Osteocyte (in vitro differentiated cells): ENCODE measurements at regions not wholly inside any gene's neighbourhood (a gene's known extent, or its start where the extent isn't known, plus 50 kb on each side); places are given as distances from the start of the nearest gene placed in this dataset.

ENCODE experiments used
- DNase-seq: peaks from one replicate; pipeline ENCODE4 v3.0.0; 2021; ENCODE audit warnings: mixed read lengths; ENCODE audit not compliant: unreplicated experiment; ENCODE audit errors: extremely low spot score
- H3K27ac Mint-ChIP-seq: one replicate; pipeline ENCODE4 v1.8.0; 2021; ENCODE audit warnings: mild to moderate bottlenecking, mixed read lengths; ENCODE audit not compliant: unreplicated experiment
- H3K27me3 Mint-ChIP-seq: one replicate; pipeline ENCODE4 v1.8.0; 2021; ENCODE audit warnings: mixed read lengths; ENCODE audit not compliant: unreplicated experiment
- H3K36me3 Mint-ChIP-seq: one replicate; pipeline ENCODE4 v1.8.0; 2021; ENCODE audit warnings: mixed read lengths; ENCODE audit not compliant: unreplicated experiment
- H3K4me1 Mint-ChIP-seq: one replicate; pipeline ENCODE4 v1.8.0; 2021; ENCODE audit warnings: mixed read lengths; ENCODE audit not compliant: unreplicated experiment
- H3K4me3 Mint-ChIP-seq: one replicate; pipeline ENCODE4 v1.8.0; 2021; ENCODE audit warnings: mild to moderate bottlenecking, moderate library complexity, mixed read lengths; ENCODE audit not compliant: unreplicated experiment
- H3K9me3 Mint-ChIP-seq: one replicate; pipeline ENCODE4 v1.8.0; 2021; ENCODE audit warnings: mixed read lengths; ENCODE audit not compliant: unreplicated experiment
- CTCF ChIP-seq: fragments of 200-600 bp; sonication (generic); IDR thresholded peaks from 2 replicates; pipeline ENCODE4 v1.5.0; 2021; ENCODE audit warnings: antibody characterized with exemption, mild to moderate bottlenecking, moderate library complexity

- no peak overlapping the region for H3K4me3 Mint-ChIP-seq
- no peak for TF ChIP-seq CTCF
- DNase-seq: no peak
These were observed 227.3 kb downstream of the QDPR start for GRCh38 chr4:17284323-17285175.

GRCh38 chr4:17283832-17284231 is 228.1 kb downstream of the QDPR start:
- Mint-ChIP-seq H3K4me3 (no peak overlapping the region), H3K4me1 (no peaks in the 10 kb centered on the region), H3K27me3 (peaks cover 10% of the 10 kb centered on the region), H3K9me3 (no peaks in the 10 kb centered on the region), H3K27ac (no peak overlapping the region), H3K36me3 (no peaks in the 10 kb centered on the region)
- no peak for TF ChIP-seq CTCF
- no peak for DNase-seq

More at GRCh38 chr4:17284323-17285175, 227.3 kb downstream of the QDPR start:
- Mint-ChIP-seq H3K27ac (no peak overlapping the region), H3K4me1 (no peaks in the 10 kb centered on the region), H3K27me3 (peaks cover 5% of the 10 kb centered on the region), H3K36me3 (no peaks in the 10 kb centered on the region), H3K9me3 (no peaks in the 10 kb centered on the region)

- H3K36me3 Mint-ChIP-seq: no peaks in the 10 kb centered on the region
- TF ChIP-seq CTCF: no peak
- no peak overlapping the region for H3K4me3 Mint-ChIP-seq
- H3K27me3 Mint-ChIP-seq: peaks cover 10% of the 10 kb centered on the region
- H3K9me3 Mint-ChIP-seq: no peaks in the 10 kb centered on the region
- no peak overlapping the region for H3K27ac Mint-ChIP-seq
- no peak for DNase-seq
- no peaks in the 10 kb centered on the region for H3K4me1 Mint-ChIP-seq
These were observed 228.6 kb downstream of the QDPR start for GRCh38 chr4:17283251-17283650.

GRCh38 chr4:17280261-17281018 is 231.4 kb downstream of the QDPR start:
- peaks cover 10% of the 10 kb centered on the region for H3K27me3 Mint-ChIP-seq
- H3K4me3 Mint-ChIP-seq: no peak overlapping the region
- no peak for DNase-seq
- H3K4me1 Mint-ChIP-seq: peaks cover 2% of the 10 kb centered on the region
- H3K9me3 Mint-ChIP-seq: no peaks in the 10 kb centered on the region
- no peaks in the 10 kb centered on the region for H3K36me3 Mint-ChIP-seq
- no peak for TF ChIP-seq CTCF
- H3K27ac Mint-ChIP-seq: no peak overlapping the region

GRCh38 chr4:17276776-17277175 is 235.1 kb downstream of the QDPR start:
- no peaks in the 10 kb centered on the region for H3K9me3 Mint-ChIP-seq
- no peaks in the 10 kb centered on the region for H3K36me3 Mint-ChIP-seq
- H3K27me3 Mint-ChIP-seq: peaks cover 10% of the 10 kb centered on the region
- H3K4me3 Mint-ChIP-seq: no peak overlapping the region
- H3K4me1 Mint-ChIP-seq: peaks cover 2% of the 10 kb centered on the region
- no peak overlapping the region for H3K27ac Mint-ChIP-seq
- no peak for TF ChIP-seq CTCF
- DNase-seq: no peak
